GM12878 (cell line): ENCODE measurements at regions not wholly inside any gene's neighbourhood (a gene's known extent, or its start where the extent isn't known, plus 50 kb on each side); places are given as distances from the start of the nearest gene placed in this dataset.
"Not testable (repeated sequence)": the region's sequence is repeated elsewhere in the genome, so short reads cannot be mapped to it uniquely, and the experiment has no call there.

Experiments used
- ATAC-seq: fragments of 200-7000 bp; cut with Tn5 transposase; 3 replicates; pipeline ENCODE4 v1.9.1; 2020; ENCODE audit warnings: mild to moderate bottlenecking, moderate library complexity
- BruUV-seq: library from RNA; stranded (reverse); fragments of 400-500 nt; replicated peaks from 2 replicates; lab custom pipeline; 2021; lab: Mats Ljungman, UMichigan
- CTCF ChIA-PET: fragments of 300-600 bp; sonication (Branson Sonifier 250); formaldehyde crosslinking; extraction: SDS; loops from one replicate; lab custom pipeline; 2021; ENCODE audit warnings: inconsistent platforms; lab: Yijun Ruan, JAX
- POLR2A ChIA-PET: fragments of 350-600 bp; formaldehyde crosslinking; extraction: SDS; loops from one replicate; lab custom pipeline; 2021; ENCODE audit warnings: inconsistent platforms; lab: Charles Lee
- RAD21 ChIA-PET: fragments of 300-600 bp; sonication (Branson Sonifier 250); formaldehyde crosslinking; loops from one replicate; lab custom pipeline; 2023; ENCODE audit warnings: antibody characterized with exemption; ENCODE audit not compliant: unreplicated experiment; lab: Charles Lee
- SMC1A ChIA-PET: fragments of 300-600 bp; sonication (Branson Sonifier 250); formaldehyde crosslinking; loops from one replicate; lab custom pipeline; 2023; ENCODE audit not compliant: unreplicated experiment, uncharacterized antibody; lab: Charles Lee
- DNase-seq: peaks from one replicate; pipeline ENCODE4 v3.0.0-alpha.2; 2011; ENCODE audit warnings: low read depth, low spot score
- FAIRE-seq: peaks from 3 replicates; lab custom pipeline; 2011; peaks lifted over from hg19 to GRCh38; lab: Jason Lieb, UNC
- H2AFZ ChIP-seq: 2 replicates; pipeline ENCODE4 v1.6.0; 2011; ENCODE audit warnings: low read depth, low read length, control low read depth; ENCODE audit not compliant: control insufficient read depth
- H3K27ac ChIP-seq: 2 replicates; pipeline ENCODE4 v1.5.1; 2011; ENCODE audit warnings: control low read depth; ENCODE audit not compliant: control insufficient read depth, insufficient read depth
- H3K27me3 ChIP-seq, 2 experiments: replicated peaks in 1 of 2; 2 replicates each; pipeline versions ENCODE4 v1.6.0 to v1.6.1; 2011; ENCODE audit warnings: low read length in 1 of 2; ENCODE audit not compliant: control insufficient read depth in 2 of 2, insufficient read depth in 2 of 2
- H3K36me3 ChIP-seq, 2 experiments: 2 replicates each; pipeline ENCODE4 v1.5.1; 2011; ENCODE audit warnings: low read length in 1 of 2; ENCODE audit not compliant: control insufficient read depth in 2 of 2, insufficient read depth in 2 of 2
- H3K4me1 ChIP-seq: 2 replicates; pipeline ENCODE4 v1.6.1; 2011; ENCODE audit warnings: mild to moderate bottlenecking, low read length, moderate library complexity, mixed read lengths; ENCODE audit not compliant: control insufficient read depth, insufficient read depth
- H3K4me2 ChIP-seq: 2 replicates; pipeline ENCODE4 v1.6.0; 2011; ENCODE audit warnings: control low read depth; ENCODE audit not compliant: control insufficient read depth, insufficient read depth
- H3K4me3 ChIP-seq: fragments of 200-600 bp; sonication (generic); 2 replicates; pipeline ENCODE4 v1.5.1; 2016
- H3K79me2 ChIP-seq: 2 replicates; pipeline ENCODE4 v1.6.0; 2011; ENCODE audit warnings: low read length; ENCODE audit not compliant: control insufficient read depth, insufficient read depth
- H3K9ac ChIP-seq: 2 replicates; pipeline ENCODE4 v1.8.0; 2011; ENCODE audit warnings: low read length, control low read depth, mixed read lengths; ENCODE audit not compliant: control insufficient read depth, insufficient read depth
- H3K9me3 ChIP-seq: replicated peaks from 3 replicates; pipeline ENCODE4 v1.5.1; 2011; ENCODE audit warnings: mild to moderate bottlenecking, low read length; ENCODE audit not compliant: control insufficient read depth, insufficient read depth
- H4K20me1 ChIP-seq: 2 replicates; pipeline ENCODE4 v1.6.0; 2011; ENCODE audit not compliant: control insufficient read depth, insufficient read depth
- WGBS: methylation state at CpG from one replicate; pipeline ENCODE4 v1.1.6; 2016; ENCODE audit warnings: low lambda C conversion rate; ENCODE audit not compliant: insufficient replicate concordance, insufficient coverage; ENCODE audit errors: missing lambda C conversion rate; 5-methylcytosine and 5-hydroxymethylcytosine counted together
- in situ Hi-C: fragments of 300-500 bp; cut with MboI; formaldehyde crosslinking; loops from 9 replicates; pipeline ENCODE4 v1.14.3; 2018; ENCODE audit warnings: mixed read lengths
- intact Hi-C: fragments of 100-400 bp; cut with micrococcal nuclease; formaldehyde crosslinking; loops from one replicate; pipeline ENCODE4 v1.14.2; 2022; ENCODE audit not compliant: unreplicated experiment

- POLR2A ChIA-PET, intact Hi-C loops: not testable (repeated sequence)
Observed at GRCh38 chr7:65570990-65571389, 197.3 kb downstream of the ZNF92 start.

GRCh38 chr7:65572581-65572980, 198.9 kb downstream of the ZNF92 start:
- POLR2A ChIA-PET, H3K4me3 ChIP-seq, H4K20me1 ChIP-seq, H3K4me2 ChIP-seq, CTCF ChIA-PET, in situ Hi-C loops, H3K9me3 ChIP-seq, ATAC-seq, H3K27me3 ChIP-seq, H2AFZ ChIP-seq, RAD21 ChIA-PET, H3K36me3 ChIP-seq, intact Hi-C loops, BruUV-seq, DNase-seq, H3K4me1 ChIP-seq, H3K79me2 ChIP-seq, H3K27ac ChIP-seq, FAIRE-seq, SMC1A ChIA-PET, H3K9ac ChIP-seq: not testable (repeated sequence)
- 4% methylated on average over 21 of the region's 35 CpGs for WGBS

More at GRCh38 chr7:65570990-65571389, 197.3 kb downstream of the ZNF92 start:
- H3K36me3 ChIP-seq, H3K27me3 ChIP-seq, BruUV-seq, SMC1A ChIA-PET, H4K20me1 ChIP-seq, RAD21 ChIA-PET, in situ Hi-C loops, DNase-seq, H3K4me2 ChIP-seq, H3K4me3 ChIP-seq, H3K9me3 ChIP-seq, H3K4me1 ChIP-seq, H3K79me2 ChIP-seq, ATAC-seq, H2AFZ ChIP-seq, CTCF ChIA-PET, H3K9ac ChIP-seq, FAIRE-seq, H3K27ac ChIP-seq: not testable (repeated sequence)
- no CpG with 5 or more reads among the region's 1 CpG for WGBS

GRCh38 chr7:65576370-65576769, 202.7 kb downstream of the ZNF92 start:
- SMC1A ChIA-PET, intact Hi-C loops, H3K9ac ChIP-seq, H3K9me3 ChIP-seq, H3K79me2 ChIP-seq, H3K4me3 ChIP-seq, H3K27ac ChIP-seq, POLR2A ChIA-PET, ATAC-seq, H3K27me3 ChIP-seq, BruUV-seq, DNase-seq, in situ Hi-C loops, H3K36me3 ChIP-seq, H3K4me1 ChIP-seq, H3K4me2 ChIP-seq, H2AFZ ChIP-seq, CTCF ChIA-PET, H4K20me1 ChIP-seq, RAD21 ChIA-PET, FAIRE-seq: not testable (repeated sequence)
- no CpG with 5 or more reads among the region's 1 CpG for WGBS

GRCh38 chr7:65582518-65583119, 209.0 kb downstream of the ZNF92 start:
- H3K36me3 ChIP-seq, H3K9me3 ChIP-seq, in situ Hi-C loops, H3K9ac ChIP-seq, H3K79me2 ChIP-seq, RAD21 ChIA-PET, CTCF ChIA-PET, DNase-seq, H3K4me2 ChIP-seq, SMC1A ChIA-PET, H3K4me3 ChIP-seq, POLR2A ChIA-PET, H3K27me3 ChIP-seq, H2AFZ ChIP-seq, H3K27ac ChIP-seq, BruUV-seq, H4K20me1 ChIP-seq, H3K4me1 ChIP-seq, FAIRE-seq, intact Hi-C loops, ATAC-seq: not testable (repeated sequence)
- no CpG with 5 or more reads among the region's 2 CpGs for WGBS
